AG10803 (cell line): ENCODE measurements at regions not wholly inside any gene's neighbourhood (a gene's known extent, or its start where the extent isn't known, plus 50 kb on each side); places are given as distances from the start of the nearest gene placed in this dataset.

Experiments used
- DNase-seq: peaks from one replicate; pipeline ENCODE4 v3.0.0; 2010; ENCODE audit warnings: low read depth
- H3K4me3 ChIP-seq: 2 replicates; pipeline ENCODE4 v1.5.1; 2011; ENCODE audit warnings: mild to moderate bottlenecking, low read length, control low read depth
- CTCF ChIP-seq: conservative IDR thresholded peaks from 2 replicates; pipeline ENCODE4 v1.5.1; 2011; ENCODE audit warnings: mild to moderate bottlenecking, low read length, control low read depth, inconsistent platforms

GRCh38 chr11:119533921-119534736 lies 111.2 kb upstream of the THY1 start:
- peak; percentile 55 for DNase-seq
- TF ChIP-seq CTCF: peak; percentile 87
- H3K4me3 ChIP-seq: no peak overlapping the region

GRCh38 chr11:119533462-119533861 lies 110.5 kb upstream of the THY1 start:
- no peak for TF ChIP-seq CTCF
- H3K4me3 ChIP-seq: no peak overlapping the region
- DNase-seq: no peak

- DNase-seq: no peak
- no peak overlapping the region for H3K4me3 ChIP-seq
- TF ChIP-seq CTCF: no peak
These were observed 109.6 kb upstream of the THY1 start for GRCh38 chr11:119532551-119532950.

- no peak for DNase-seq
- TF ChIP-seq CTCF: no peak
- H3K4me3 ChIP-seq: no peak overlapping the region
These were observed 108.7 kb upstream of the THY1 start for GRCh38 chr11:119531623-119532022.

GRCh38 chr11:119531056-119531455 lies 108.1 kb upstream of the THY1 start:
- no peak for TF ChIP-seq CTCF
- no peak for DNase-seq
- H3K4me3 ChIP-seq: no peak overlapping the region

GRCh38 chr11:119530509-119530908 lies 107.5 kb upstream of the THY1 start:
- no peak for TF ChIP-seq CTCF
- no peak overlapping the region for H3K4me3 ChIP-seq
- DNase-seq: no peak

GRCh38 chr11:119529936-119530335 lies 107.0 kb upstream of the THY1 start:
- no peak overlapping the region for H3K4me3 ChIP-seq
- DNase-seq: no peak
- TF ChIP-seq CTCF: no peak
